GM19328 (cell line): ENCODE measurements at regions not wholly inside any gene's neighbourhood (a gene's known extent, or its start where the extent isn't known, plus 50 kb on each side); places are given as distances from the start of the nearest gene placed in this dataset.

Experiments
- ATAC-seq: cut with Tn5 transposase; IDR thresholded peaks from one replicate; pipeline ENCODE4 v1.9.1; 2021; ENCODE audit warnings: mild to moderate bottlenecking, moderate library complexity; ENCODE audit not compliant: unreplicated experiment

- no peak for ATAC-seq
Observed at GRCh38 chr15:70180186-70180875, 82.6 kb upstream of the TLE3 start.

GRCh38 chr15:70179309-70179892, 81.7 kb upstream of the TLE3 start:
- ATAC-seq = no peak

GRCh38 chr15:70178335-70179084, 80.8 kb upstream of the TLE3 start:
- no peak for ATAC-seq

GRCh38 chr15:70172566-70173225, 75.0 kb upstream of the TLE3 start:
- ATAC-seq = no peak

- ATAC-seq = no peak
Observed at GRCh38 chr15:70172124-70172523, 74.4 kb upstream of the TLE3 start.

GRCh38 chr15:70171256-70171886, 73.7 kb upstream of the TLE3 start:
- no peak for ATAC-seq

GRCh38 chr15:70170096-70170699, 72.5 kb upstream of the TLE3 start:
- ATAC-seq = no peak

GRCh38 chr15:70169147-70169546, 71.4 kb upstream of the TLE3 start:
- no peak for ATAC-seq

- no peak for ATAC-seq
Observed at GRCh38 chr15:70167155-70167554, 69.4 kb upstream of the TLE3 start.

GRCh38 chr15:70166506-70167087, 68.9 kb upstream of the TLE3 start:
- ATAC-seq = no peak

- ATAC-seq = no peak
Observed at GRCh38 chr15:70165716-70166284, 68.1 kb upstream of the TLE3 start.

GRCh38 chr15:70164910-70165715, 67.4 kb upstream of the TLE3 start:
- ATAC-seq = no peak

- ATAC-seq = no peak
Observed at GRCh38 chr15:70164156-70164900, 66.6 kb upstream of the TLE3 start.

- no peak for ATAC-seq
Observed at GRCh38 chr15:70160803-70161565, 63.3 kb upstream of the TLE3 start.

- ATAC-seq = no peak
Observed at GRCh38 chr15:70160267-70160666, 62.5 kb upstream of the TLE3 start.

- no peak for ATAC-seq
Observed at GRCh38 chr15:70159713-70160009, 61.9 kb upstream of the TLE3 start.

- ATAC-seq = no peak
Observed at GRCh38 chr15:70159001-70159712, 61.4 kb upstream of the TLE3 start.
